Bronchial epithelial cell (primary cell): ENCODE measurements at regions not wholly inside any gene's neighbourhood (a gene's known extent, or its start where the extent isn't known, plus 50 kb on each side); places are given as distances from the start of the nearest gene placed in this dataset.

Experiments
- DNase-seq: peaks from one replicate; pipeline ENCODE4 v3.0.0-alpha.2; 2010; ENCODE audit warnings: low read depth
- FAIRE-seq: peaks from 2 replicates; lab custom pipeline; 2011; peaks lifted over from hg19 to GRCh38; lab: Jason Lieb, UNC
- H3K27me3 ChIP-seq: 2 replicates; pipeline ENCODE4 v1.5.1; 2011; ENCODE audit warnings: low read length; ENCODE audit not compliant: control insufficient read depth, insufficient read depth
- H3K36me3 ChIP-seq: 2 replicates; pipeline ENCODE4 v1.5.1; 2011; ENCODE audit warnings: low read length; ENCODE audit not compliant: control insufficient read depth, insufficient read depth
- H3K4me3 ChIP-seq: 2 replicates; pipeline ENCODE4 v1.5.1; 2011; ENCODE audit warnings: mild to moderate bottlenecking, low read depth, low read length, control low read depth
- CTCF ChIP-seq: IDR thresholded peaks from 2 replicates; pipeline ENCODE4 v1.5.1; 2011; ENCODE audit warnings: mild to moderate bottlenecking, moderate library complexity, low read length, control low read depth, inconsistent platforms; ENCODE audit not compliant: insufficient read depth, severe bottlenecking

GRCh38 chr9:94204174-94204573 lies 54.9 kb upstream of the ZNF169 start:
- TF ChIP-seq CTCF: no peak
- no peak overlapping the region for H3K4me3 ChIP-seq
- no peaks in the 10 kb centered on the region for H3K36me3 ChIP-seq
- no peak for DNase-seq
- FAIRE-seq: no peak
- H3K27me3 ChIP-seq: no peaks in the 10 kb centered on the region

- H3K36me3 ChIP-seq: no peaks in the 10 kb centered on the region
- H3K27me3 ChIP-seq: no peaks in the 10 kb centered on the region
- DNase-seq: no peak
- H3K4me3 ChIP-seq: no peak overlapping the region
- no peak for FAIRE-seq
- TF ChIP-seq CTCF: no peak
Observed at GRCh38 chr9:94207781-94208180, 51.3 kb upstream of the ZNF169 start.
